ENCODE measurements at regions not wholly inside any gene's neighbourhood (a gene's known extent, or its start where the extent isn't known, plus 50 kb on each side); places are given as distances from the start of the nearest gene placed in this dataset.

DNA sequence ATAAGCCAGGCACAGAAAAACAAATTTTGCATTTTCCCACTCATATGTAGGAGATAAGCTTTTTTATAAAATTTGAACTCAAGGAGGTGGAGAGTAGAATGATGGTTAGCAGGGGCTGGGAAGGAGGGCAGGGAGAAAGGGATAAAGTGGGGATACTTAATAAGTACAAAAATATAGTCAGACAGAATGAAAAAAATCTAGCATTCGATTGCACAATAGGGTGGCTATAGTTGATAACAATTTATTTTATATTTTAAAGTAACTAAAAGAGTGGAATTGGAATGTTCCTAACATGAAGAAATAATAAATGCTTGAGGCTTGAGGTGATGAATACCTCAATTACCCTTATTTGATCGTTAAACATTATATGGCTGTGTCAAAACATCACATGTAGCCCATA, 415.7 kb upstream of the STEAP1 start:
- BruUV-seq (replicated peaks) = no TSS peak
- dilution Hi-C loops (cut with HindIII; ENCODE audit: low sequenced_read_pairs, unreplicated experiment) = no loop called here
- ATAC-seq (ENCODE audit: low read depth) = no peak

More for the DNA sequence above, 415.7 kb upstream of the STEAP1 start:
- no peaks in the 10 kb centered on the region for H3K36me3 ChIP-seq (ENCODE audit: control insufficient read depth, insufficient read depth, low read length)
- H2BK5ac ChIP-seq (ENCODE audit: low read depth, low read length, poor library complexity, severe bottlenecking) = no peak overlapping the region
- H4K8ac ChIP-seq (ENCODE audit: low read depth in 2 of 2, low read length in 2 of 2) = no peak overlapping the region
- H3K9me3 ChIP-seq (ENCODE audit: control insufficient read depth, insufficient read depth, low read length) = peaks cover 7% of the 10 kb centered on the region
- no peak overlapping the region for H2BK15ac ChIP-seq (ENCODE audit: low read depth, low read length)
- no peak overlapping the region for H3K14ac ChIP-seq (replicated peaks; ENCODE audit: low read depth, low read length)
- H3K27ac ChIP-seq (ENCODE audit: insufficient read depth, low read length) = no peak overlapping the region
- no peak overlapping the region for H3K23ac ChIP-seq (ENCODE audit: low read depth, low read length)
- H4K5ac ChIP-seq (ENCODE audit: low read depth, low read length) = no peak overlapping the region
- H2BK20ac ChIP-seq (ENCODE audit: low read depth, low read length) = no peak overlapping the region
- H3K4me2 ChIP-seq (ENCODE audit: low read depth, low read length) = no peak overlapping the region
- H3K4ac ChIP-seq (ENCODE audit: low read depth, low read length) = no peak overlapping the region
- DNase-seq = no peak
- POLR2A ChIA-PET (ENCODE audit: unreplicated experiment) = no interaction called here
- no peaks in the 10 kb centered on the region for H3K4me1 ChIP-seq (ENCODE audit: control insufficient read depth, insufficient read depth, low read length)
- no peaks in the 10 kb centered on the region for H3K79me1 ChIP-seq (ENCODE audit: low read depth in 1 of 2, low read length in 2 of 2)
- WGBS, 2 experiments (ENCODE audit: extremely low coverage in 2 of 2, insufficient read length in 1 of 2) = no CpG with 5 or more reads among the region's 2 CpGs
- no peak overlapping the region for H2AK9ac ChIP-seq (replicated peaks; ENCODE audit: low read depth, low read length, poor library complexity)
- H3K27me3 ChIP-seq (ENCODE audit: control insufficient read depth, insufficient read depth, low read length) = no peaks in the 10 kb centered on the region
- H3K56ac ChIP-seq (ENCODE audit: extremely low read depth, insufficient read depth, low read length) = no peak overlapping the region
- no peak overlapping the region for H2AK5ac ChIP-seq (ENCODE audit: low read depth, low read length)
- H2BK120ac ChIP-seq (ENCODE audit: low read depth, low read length) = no peak overlapping the region
- H2AFZ ChIP-seq (replicated peaks; ENCODE audit: low read length, poor library complexity) = no peak overlapping the region
- intact Hi-C loops (cut with micrococcal nuclease) = no loop called here
- peak; percentile 59 for TF ChIP-seq CEBPB (IDR thresholded peaks at IDR 0.05; ENCODE audit: low read depth, low read length)
- TF ChIP-seq BHLHE40 (IDR thresholded peaks at IDR 0.05; ENCODE audit: low read depth, low read length) = no peak
- no peak for TF ChIP-seq MAFK (IDR thresholded peaks at IDR 0.05; ENCODE audit: low read depth, low read length)
- TF ChIP-seq CTCF (conservative IDR thresholded peaks at IDR 0.05; ENCODE audit: low read depth, low read length) = no peak
- no peak for TF ChIP-seq RFX5 (IDR thresholded peaks at IDR 0.05; ENCODE audit: low read depth, low read length)
- CTCF ChIA-PET = no interaction called here
- no peak overlapping the region for H4K91ac ChIP-seq (ENCODE audit: insufficient read depth, low read depth, low read length)
- H3K4me3 ChIP-seq (ENCODE audit: insufficient read depth, low read depth, low read length) = no peak overlapping the region
- H3K18ac ChIP-seq (ENCODE audit: low read depth, low read length) = no peak overlapping the region
- in situ Hi-C loops (cut with MboI; ENCODE audit: low sequenced_read_pairs) = no loop called here
- no peak overlapping the region for H3K9ac ChIP-seq (ENCODE audit: low read depth, low read length)
- no peaks in the 10 kb centered on the region for H3K9me1 ChIP-seq (ENCODE audit: insufficient read depth, low read length)
- no peaks in the 10 kb centered on the region for H4K20me1 ChIP-seq (ENCODE audit: insufficient read depth, low read length)

Measured in IMR-90 (cell line).